ENCODE measurements at regions not wholly inside any gene's neighbourhood (a gene's known extent, or its start where the extent isn't known, plus 50 kb on each side); places are given as distances from the start of the nearest gene placed in this dataset.

GRCh38 chr5:167709625-167710024 lies 581.8 kb upstream of the WWC1 start:
- DNase-seq (ENCODE audit: low read depth) = no peak

DNA sequence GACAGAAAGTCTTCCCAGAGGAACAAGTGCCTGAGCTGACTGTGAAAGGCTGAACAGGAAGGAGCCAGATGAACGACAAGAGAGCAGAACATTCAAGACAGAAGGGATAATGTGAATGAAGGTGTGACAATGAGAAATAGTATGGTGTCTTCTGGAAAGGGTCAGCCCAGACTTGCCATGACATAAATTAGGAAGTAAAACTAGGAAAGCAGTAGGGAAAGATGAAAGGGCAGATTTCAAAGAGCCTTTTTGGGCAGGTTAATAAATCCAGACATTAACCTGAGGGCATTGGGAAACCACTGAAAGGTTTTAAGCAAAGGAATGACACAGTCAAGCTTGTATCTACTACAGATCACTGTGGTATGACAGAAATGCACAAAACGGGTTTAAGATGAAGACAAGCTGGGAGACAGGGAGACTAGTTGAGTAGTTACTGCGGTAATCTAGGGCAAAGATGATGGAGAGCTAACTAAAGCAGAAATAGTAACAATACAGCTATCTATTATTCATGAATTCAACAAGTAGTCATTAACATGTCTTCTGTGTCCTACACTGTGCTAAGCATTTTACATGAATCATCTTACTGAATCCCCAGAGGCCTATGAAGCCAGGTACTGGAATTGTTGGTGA lies 580.9 kb upstream of the WWC1 start:
- DNase-seq (ENCODE audit: low read depth) = peak; percentile 37

DNA sequence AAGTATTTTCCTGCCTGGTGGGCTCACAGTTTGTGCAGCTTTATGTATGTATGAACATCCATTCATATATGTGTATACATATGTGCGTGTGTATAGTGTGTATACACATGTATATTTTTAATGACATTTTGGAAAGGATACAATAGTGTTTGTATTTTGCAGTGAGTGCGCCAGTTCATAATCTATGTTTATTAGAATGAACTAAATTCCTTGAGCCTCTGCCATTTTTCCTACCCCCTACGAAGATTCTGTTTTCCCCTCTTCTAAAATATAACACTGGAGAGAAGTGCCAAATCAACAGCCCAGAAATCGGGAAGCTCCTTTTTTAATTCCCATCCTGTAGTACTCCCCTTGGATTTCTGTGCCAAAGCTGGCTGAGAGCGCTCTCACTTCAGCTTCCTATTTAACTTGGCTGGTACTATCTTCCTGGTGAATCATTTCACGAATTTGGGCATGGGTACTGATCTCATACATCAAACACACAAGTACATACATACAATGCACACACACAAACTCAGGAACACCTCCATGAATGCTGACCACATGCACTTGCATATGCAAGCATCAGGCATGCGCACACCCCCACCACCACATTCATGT lies 578.4 kb upstream of the WWC1 start:
- DNase-seq (ENCODE audit: low read depth) = no peak

GRCh38 chr5:167713896-167714295 lies 577.5 kb upstream of the WWC1 start:
- DNase-seq (ENCODE audit: low read depth) = no peak

GRCh38 chr5:167716126-167716775 lies 575.2 kb upstream of the WWC1 start:
- DNase-seq (ENCODE audit: low read depth) = peak; percentile 63

DNA sequence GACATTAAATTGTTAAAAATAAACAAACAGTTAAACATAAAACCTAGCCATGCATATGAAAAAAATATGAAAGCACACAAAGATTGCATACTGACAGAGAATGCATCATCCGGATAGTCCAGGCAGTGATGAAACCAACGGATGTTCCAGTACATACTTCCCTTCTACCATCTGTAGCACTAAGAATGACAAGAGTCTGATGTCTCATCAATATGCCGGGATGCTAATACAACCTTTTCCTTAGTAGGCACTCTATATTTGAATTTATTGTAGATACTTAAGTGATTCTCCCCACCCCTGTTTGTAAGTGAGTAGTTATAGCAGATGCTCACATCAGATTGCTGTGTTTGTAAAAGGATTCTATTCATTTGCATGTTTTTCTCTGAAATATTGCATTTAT lies 571.2 kb upstream of the WWC1 start:
- peak; percentile 80 for DNase-seq (ENCODE audit: low read depth)

- DNase-seq (ENCODE audit: low read depth) = peak; percentile 84
Observed at GRCh38 chr5:167720676-167721260, 570.7 kb upstream of the WWC1 start.

GRCh38 chr5:167721926-167722440 lies 569.5 kb upstream of the WWC1 start:
- DNase-seq (ENCODE audit: low read depth) = no peak

DNA sequence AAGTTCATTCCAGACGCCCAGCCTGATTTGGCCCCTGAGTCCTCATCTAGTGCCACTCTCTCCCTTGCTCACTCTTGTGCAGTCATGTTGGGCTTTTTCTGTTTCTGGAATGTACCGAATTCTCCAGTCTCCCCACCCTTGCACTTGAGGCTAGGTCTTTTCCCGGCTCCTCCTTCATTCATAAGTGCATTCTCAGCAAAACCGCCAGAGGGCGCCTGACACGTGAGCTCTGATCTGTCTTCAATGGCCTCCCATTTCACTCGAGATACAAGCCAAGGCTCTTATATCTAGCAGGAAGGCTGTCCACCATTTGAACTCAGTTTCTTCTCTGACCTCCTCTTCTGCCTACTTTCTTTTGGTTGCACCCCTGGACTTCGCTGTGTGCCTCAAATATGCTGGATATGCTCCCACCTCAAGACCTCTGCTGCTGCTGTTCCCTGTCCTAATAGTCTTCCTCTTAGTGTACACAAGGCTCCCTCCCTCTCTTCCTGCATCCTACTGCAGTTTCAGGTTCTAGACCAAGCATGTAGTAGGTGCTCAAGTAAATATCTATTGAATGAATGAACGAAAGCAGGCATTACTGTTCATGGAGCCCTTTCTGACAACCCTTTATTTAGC lies 568.1 kb upstream of the WWC1 start:
- peak; percentile 77 for DNase-seq (ENCODE audit: low read depth)

DNA sequence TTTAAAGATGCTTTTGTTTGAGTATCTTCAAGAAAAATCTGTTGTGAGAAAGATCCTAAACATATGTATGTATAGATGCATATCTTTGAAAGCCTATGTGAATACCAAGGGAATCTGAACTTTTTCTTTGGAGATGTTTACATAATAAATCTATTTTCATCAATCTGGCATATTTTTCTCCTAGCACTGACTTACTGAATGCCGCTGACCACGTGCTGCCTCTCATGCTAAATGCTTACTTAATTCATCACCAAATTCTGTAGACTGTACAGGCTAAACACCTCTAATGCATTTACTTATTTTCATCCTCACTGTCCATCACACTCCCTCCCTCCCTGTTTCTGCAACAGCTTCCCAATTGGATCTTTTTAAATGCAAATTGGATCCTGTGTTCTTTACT lies 566.2 kb upstream of the WWC1 start:
- DNase-seq (ENCODE audit: low read depth) = peak; percentile 38

- DNase-seq (ENCODE audit: low read depth) = no peak
Observed at GRCh38 chr5:167725741-167726140, 565.7 kb upstream of the WWC1 start.

DNA sequence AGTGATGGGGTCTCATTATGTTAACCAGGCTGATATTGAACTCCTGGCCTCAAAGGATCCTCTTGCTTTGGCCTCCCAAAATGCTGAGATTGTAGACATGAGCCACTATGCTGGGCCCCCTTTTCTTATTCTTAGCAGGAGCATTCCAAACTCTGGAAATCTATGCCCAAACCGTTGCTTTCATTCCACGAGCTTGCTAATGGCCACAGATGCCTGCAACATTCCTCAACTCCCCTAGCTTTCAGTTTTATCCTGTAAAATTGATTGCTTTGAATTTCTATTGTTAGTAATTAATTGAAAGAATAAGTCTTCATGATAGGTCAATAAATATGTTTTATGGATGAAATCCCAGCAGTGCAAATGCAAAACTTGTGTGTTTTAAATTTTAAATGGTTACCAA lies 564.8 kb upstream of the WWC1 start:
- DNase-seq (ENCODE audit: low read depth) = no peak

- DNase-seq (ENCODE audit: low read depth) = peak; percentile 97
Observed at GRCh38 chr5:167730121-167730520, 561.3 kb upstream of the WWC1 start.

DNA sequence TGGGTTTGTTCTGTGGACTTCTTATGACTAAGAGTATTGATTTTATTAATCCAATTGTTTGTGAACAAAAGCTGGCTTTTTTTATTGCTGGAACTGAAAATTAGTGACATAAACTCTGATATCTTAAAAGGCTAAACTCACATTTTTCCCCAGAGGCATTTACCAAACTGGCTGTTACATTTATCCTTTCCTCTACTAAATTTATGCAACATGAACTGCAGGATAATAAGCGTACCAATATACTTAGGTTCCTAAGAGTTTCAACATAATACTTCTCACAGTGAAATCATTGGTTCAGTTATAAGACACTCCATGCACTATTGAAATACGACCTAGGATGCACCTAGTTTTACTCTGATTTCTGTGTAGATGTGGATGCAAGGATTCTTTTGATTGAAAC lies 560.8 kb upstream of the WWC1 start:
- no peak for DNase-seq (ENCODE audit: low read depth)

DNA sequence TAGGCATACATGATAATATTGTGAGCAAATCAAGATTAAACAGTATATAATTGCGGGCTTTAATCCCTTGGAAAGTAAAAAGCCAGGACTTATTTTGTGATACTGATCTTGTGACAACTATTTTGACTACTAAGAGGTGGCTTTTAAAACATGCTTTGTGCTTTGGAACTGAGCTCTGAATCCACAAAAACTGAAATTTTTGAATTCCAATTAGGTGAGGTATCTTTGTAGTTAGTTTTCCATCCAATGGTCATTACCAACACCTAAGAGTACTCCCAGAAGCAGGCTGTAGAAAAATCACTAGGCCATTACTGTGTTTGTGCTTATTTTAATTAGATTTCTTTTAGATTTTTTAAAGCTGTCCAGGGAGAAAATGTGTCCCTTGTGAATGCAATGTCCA lies 559.5 kb upstream of the WWC1 start:
- no peak for DNase-seq (ENCODE audit: low read depth)

DNA sequence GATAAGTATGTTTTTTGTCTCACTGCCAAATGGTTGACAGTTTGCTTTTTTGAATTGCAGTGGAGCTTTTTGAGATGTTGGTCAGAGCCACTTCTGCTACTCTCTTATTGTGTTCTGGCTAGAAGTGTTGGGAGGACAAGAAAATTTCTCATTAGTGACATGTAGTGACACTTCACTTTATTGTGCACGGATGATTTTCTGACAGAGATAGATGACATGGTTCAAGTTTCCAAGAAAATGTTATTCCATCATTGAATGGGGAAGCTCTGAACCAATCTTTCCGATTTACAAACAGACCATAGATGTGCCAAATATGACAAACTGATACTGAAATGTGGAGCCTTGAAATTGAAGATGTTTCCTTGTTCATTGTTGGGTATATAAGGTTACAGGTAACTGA lies 558.9 kb upstream of the WWC1 start:
- no peak for DNase-seq (ENCODE audit: low read depth)

DNA sequence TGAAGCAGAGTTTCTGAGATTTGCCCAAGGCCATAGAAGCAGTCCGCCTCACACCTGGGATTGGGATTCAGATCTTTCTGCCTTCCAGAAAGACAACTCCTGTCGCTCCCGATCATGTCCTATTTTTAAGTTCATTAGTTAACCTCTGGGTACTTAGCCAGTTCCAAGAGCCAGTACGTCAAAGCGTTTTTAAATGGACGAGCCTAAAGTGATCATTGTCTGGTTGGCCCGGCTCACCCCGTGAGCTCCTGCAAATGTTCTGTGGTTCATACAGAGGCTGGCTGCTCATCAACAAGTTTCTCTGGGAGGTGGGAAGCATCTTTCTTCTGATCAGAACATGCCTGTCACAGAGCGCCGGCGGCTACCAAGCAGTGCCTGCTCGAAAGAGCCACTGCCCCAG lies 554.5 kb upstream of the WWC1 start:
- no peak for DNase-seq (ENCODE audit: low read depth)

DNA sequence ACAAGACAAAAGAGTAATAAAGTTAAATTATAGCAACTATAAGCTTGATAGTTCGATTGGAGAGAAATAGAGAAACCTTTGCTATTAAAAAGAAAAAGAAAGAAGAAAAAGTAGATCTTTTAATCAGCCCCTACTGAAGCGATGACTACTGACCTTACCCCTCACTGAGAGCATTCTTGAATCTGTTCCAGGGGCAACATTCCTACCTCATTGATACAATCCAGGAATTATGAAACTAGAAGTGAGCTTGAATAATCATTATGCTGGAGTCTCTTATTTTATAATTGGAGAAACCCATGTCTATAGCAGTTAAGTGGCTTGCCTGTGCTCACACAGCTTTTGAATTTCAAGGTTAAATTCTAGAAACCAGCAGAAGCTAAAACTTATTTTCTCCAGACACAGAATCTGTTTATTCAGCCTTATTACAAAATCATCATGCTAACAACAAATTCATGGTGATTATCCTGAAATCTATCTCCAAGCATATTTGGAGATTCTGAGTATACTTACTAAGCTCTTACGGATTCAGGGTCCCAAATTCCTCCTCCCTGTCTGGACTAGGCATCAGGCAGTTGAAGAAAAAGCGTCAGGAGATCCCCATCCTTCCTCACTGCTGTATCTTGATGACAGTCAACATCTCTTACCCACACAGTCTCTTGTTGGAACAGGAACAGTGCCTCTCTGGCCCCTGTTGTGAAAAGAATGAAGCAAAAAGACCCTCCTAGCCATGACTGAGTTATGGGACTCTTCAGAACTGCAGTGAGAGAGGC lies 547.6 kb upstream of the WWC1 start:
- DNase-seq (ENCODE audit: low read depth) = peak; percentile 87

DNA sequence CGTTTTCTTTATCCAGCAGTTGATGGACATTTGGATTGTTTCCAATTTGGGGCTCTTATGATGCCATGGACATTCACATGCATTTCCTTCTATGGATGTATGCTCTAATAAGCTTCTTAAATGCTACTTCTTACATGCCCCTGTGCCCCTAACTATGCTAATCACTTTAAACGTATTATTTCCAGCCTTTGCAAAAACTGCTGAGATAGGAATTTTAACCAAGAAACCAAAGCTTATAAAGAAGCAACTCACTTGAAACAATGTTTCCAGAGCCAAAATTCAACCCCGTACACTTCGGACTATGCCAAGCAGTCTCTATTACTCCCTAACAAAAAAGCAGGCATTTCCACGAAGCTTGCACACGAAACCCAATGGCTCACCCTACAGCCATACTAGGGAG lies 545.6 kb upstream of the WWC1 start:
- DNase-seq (ENCODE audit: low read depth) = no peak

GRCh38 chr5:167750586-167750985 lies 540.9 kb upstream of the WWC1 start:
- DNase-seq (ENCODE audit: low read depth) = no peak

DNA sequence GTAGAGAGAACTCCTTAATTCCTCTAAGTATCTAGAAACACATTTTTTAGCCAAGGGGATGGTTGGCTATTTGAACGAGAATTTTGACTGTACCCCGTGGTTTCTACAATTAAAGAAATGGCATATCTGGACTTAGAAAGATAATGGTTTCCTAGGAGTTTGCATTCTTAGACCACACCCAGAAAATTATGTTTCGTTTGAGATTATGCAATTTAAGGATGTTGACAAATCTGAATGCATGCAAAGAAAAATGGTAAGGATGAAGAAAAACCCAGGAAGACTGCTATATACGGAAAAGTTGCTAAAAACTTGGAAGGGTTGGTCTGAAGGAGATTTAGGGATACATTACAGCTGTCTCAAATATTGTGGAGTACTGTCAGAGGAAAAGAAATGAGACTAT lies 538.5 kb upstream of the WWC1 start:
- DNase-seq (ENCODE audit: low read depth) = no peak
